ENCODE measurements at regions not wholly inside any gene's neighbourhood (a gene's known extent, or its start where the extent isn't known, plus 50 kb on each side); places are given as distances from the start of the nearest gene placed in this dataset.
"Not testable (repeated sequence)": the region's sequence is repeated elsewhere in the genome, so short reads cannot be mapped to it uniquely, and the experiment has no call there.

GRCh38 chr5:62248192-62248591 is 57.8 kb upstream of the KIF2A start:
- H3K9me3 ChIP-seq (ENCODE audit: control insufficient read depth in 2 of 3, low read length in 3 of 3); H3K36me3 ChIP-seq (ENCODE audit: control insufficient read depth in 2 of 3, insufficient read depth in 3 of 3, low read length in 3 of 3); ATAC-seq; H3K27me3 Mint-ChIP-seq; H3K27ac ChIP-seq (ENCODE audit: low read depth, low read length); intact Hi-C loops (cut with micrococcal nuclease); DNase-seq; H3K4me3 Mint-ChIP-seq; H3K9me3 Mint-ChIP-seq; H3K4me3 ChIP-seq (ENCODE audit: low read length); H3K27me3 ChIP-seq (ENCODE audit: control insufficient read depth in 2 of 2, insufficient read depth in 2 of 2, low read length in 2 of 2); H3K4me1 ChIP-seq (ENCODE audit: control insufficient read depth in 2 of 2, insufficient read depth in 2 of 2, low read length in 2 of 2): not testable (repeated sequence)
- Mint-ChIP-seq H3K27ac (peak overlapping the region in 4 of 9 donors; percentile 6 to 56 (median 44)), H3K36me3 (peaks cover 0 to 11% (median 6%) of the 10 kb centered on the region in 5 donors), H3K4me1 (peaks cover 0 to 15% (median 13%) of the 10 kb centered on the region in 7 donors)
- ChIA-PET CTCF (interaction anchor here (0.6 to 1.1 kb wide), 2 partner anchors 11 to 25 kb away, joined by 3 read pairs; no protein-coding TSS in a partner anchor), POLR2A (interaction anchor here (1.3 kb wide), 1 partner anchor 9 kb away, joined by 3 read pairs; no protein-coding TSS in a partner anchor)

GRCh38 chr5:62250085-62250484 is 55.9 kb upstream of the KIF2A start:
- H3K27me3 ChIP-seq (ENCODE audit: control insufficient read depth in 2 of 2, insufficient read depth in 2 of 2, low read length in 2 of 2); POLR2A ChIA-PET; H3K36me3 ChIP-seq (ENCODE audit: control insufficient read depth in 2 of 3, insufficient read depth in 3 of 3, low read length in 3 of 3); H3K27ac Mint-ChIP-seq; H3K27me3 Mint-ChIP-seq; DNase-seq; H3K4me3 ChIP-seq (ENCODE audit: low read length); H3K27ac ChIP-seq (ENCODE audit: low read depth, low read length); CTCF ChIA-PET; intact Hi-C loops (cut with micrococcal nuclease); ATAC-seq; H3K9me3 ChIP-seq (ENCODE audit: control insufficient read depth in 2 of 3, low read length in 3 of 3); H3K4me3 Mint-ChIP-seq: not testable (repeated sequence)
- peaks cover 3 to 10% of the 10 kb centered on the region in 2 donors for H3K4me1 ChIP-seq (ENCODE audit: control insufficient read depth in 2 of 2, insufficient read depth in 2 of 2, low read length in 2 of 2)
- peaks cover 9 to 32% (median 27%) of the 10 kb centered on the region in 7 donors for H3K4me1 Mint-ChIP-seq
- peaks cover 0 to 22% (median 7%) of the 10 kb centered on the region in 5 donors for H3K36me3 Mint-ChIP-seq
- H3K9me3 Mint-ChIP-seq = peaks cover 0 to 14% (median 4%) of the 10 kb centered on the region in 11 donors

GRCh38 chr5:62250919-62251318 is 55.1 kb upstream of the KIF2A start:
- peaks cover 0 to 14% (median 4%) of the 10 kb centered on the region in 11 donors for H3K9me3 Mint-ChIP-seq
- H3K27me3 Mint-ChIP-seq; CTCF ChIA-PET; H3K27ac ChIP-seq (ENCODE audit: low read depth, low read length); DNase-seq; POLR2A ChIA-PET; H3K27me3 ChIP-seq (ENCODE audit: control insufficient read depth in 2 of 2, insufficient read depth in 2 of 2, low read length in 2 of 2); H3K36me3 ChIP-seq (ENCODE audit: control insufficient read depth in 2 of 3, insufficient read depth in 3 of 3, low read length in 3 of 3); ATAC-seq; H3K9me3 ChIP-seq (ENCODE audit: control insufficient read depth in 2 of 3, low read length in 3 of 3); intact Hi-C loops (cut with micrococcal nuclease); H3K4me3 Mint-ChIP-seq; H3K4me3 ChIP-seq (ENCODE audit: low read length): not testable (repeated sequence)
- peaks cover 11 to 37% (median 35%) of the 10 kb centered on the region in 7 donors for H3K4me1 Mint-ChIP-seq
- H3K4me1 ChIP-seq (ENCODE audit: control insufficient read depth in 2 of 2, insufficient read depth in 2 of 2, low read length in 2 of 2) = peaks cover 3 to 12% of the 10 kb centered on the region in 2 donors
- peaks cover 0 to 22% (median 7%) of the 10 kb centered on the region in 5 donors for H3K36me3 Mint-ChIP-seq
- peak overlapping the region in 1 of 9 donors; percentile 22 for H3K27ac Mint-ChIP-seq

- H3K27ac ChIP-seq (ENCODE audit: low read depth, low read length); DNase-seq; H3K4me3 Mint-ChIP-seq; POLR2A ChIA-PET; CTCF ChIA-PET; ATAC-seq; H3K4me3 ChIP-seq (ENCODE audit: low read length); H3K9me3 ChIP-seq (ENCODE audit: control insufficient read depth in 2 of 3, low read length in 3 of 3); H3K27me3 Mint-ChIP-seq; intact Hi-C loops (cut with micrococcal nuclease); H3K27me3 ChIP-seq (ENCODE audit: control insufficient read depth in 2 of 2, insufficient read depth in 2 of 2, low read length in 2 of 2); H3K36me3 ChIP-seq (ENCODE audit: control insufficient read depth in 2 of 3, insufficient read depth in 3 of 3, low read length in 3 of 3): not testable (repeated sequence)
- Mint-ChIP-seq H3K36me3 (peaks cover 0 to 22% (median 7%) of the 10 kb centered on the region in 5 donors), H3K4me1 (peaks cover 17 to 49% (median 47%) of the 10 kb centered on the region in 7 donors), H3K9me3 (peaks cover 0 to 14% (median 4%) of the 10 kb centered on the region in 11 donors), H3K27ac (peak overlapping the region in 8 of 9 donors; percentile 9 to 98 (median 78))
- H3K4me1 ChIP-seq (ENCODE audit: control insufficient read depth in 2 of 2, insufficient read depth in 2 of 2, low read length in 2 of 2) = peaks cover 12 to 19% of the 10 kb centered on the region in 2 donors
Measured at GRCh38 chr5:62252519-62252918, 53.5 kb upstream of the KIF2A start.

GRCh38 chr5:62255551-62255950 is 50.5 kb upstream of the KIF2A start:
- Mint-ChIP-seq H3K27ac (peak overlapping the region; percentile 62 to 99 (median 94)), H3K9me3 (peaks cover 0 to 19% (median 4%) of the 10 kb centered on the region in 11 donors), H3K4me1 (peaks cover 33 to 79% (median 74%) of the 10 kb centered on the region in 7 donors), H3K36me3 (peaks cover 0 to 33% (median 11%) of the 10 kb centered on the region in 5 donors), H3K4me3 (peak overlapping the region in 8 of 10 donors; percentile 25 to 82 (median 57))
- H3K27me3 ChIP-seq (ENCODE audit: control insufficient read depth in 2 of 2, insufficient read depth in 2 of 2, low read length in 2 of 2); H3K27me3 Mint-ChIP-seq; DNase-seq; ATAC-seq; intact Hi-C loops (cut with micrococcal nuclease); H3K9me3 ChIP-seq (ENCODE audit: control insufficient read depth in 2 of 3, low read length in 3 of 3); H3K4me3 ChIP-seq (ENCODE audit: low read length); H3K36me3 ChIP-seq (ENCODE audit: control insufficient read depth in 2 of 3, insufficient read depth in 3 of 3, low read length in 3 of 3): not testable (repeated sequence)
- peak overlapping the region; percentile 70 for H3K27ac ChIP-seq (ENCODE audit: low read depth, low read length)
- ChIA-PET POLR2A (interaction anchor here (0.6 to 2.2 kb wide), 2 partner anchors 37 to 51 kb away, joined by 3 to 12 read pairs; partner anchors contain the start of gene KIF2A), CTCF (interaction anchor here (1.0 kb wide), 1 partner anchor 31 kb away, joined by 4 read pairs; no protein-coding TSS in a partner anchor)
- peaks cover 12 to 29% of the 10 kb centered on the region in 2 donors for H3K4me1 ChIP-seq (ENCODE audit: control insufficient read depth in 2 of 2, insufficient read depth in 2 of 2, low read length in 2 of 2)

GRCh38 chr5:62256161-62257019 is 49.6 kb upstream of the KIF2A start:
- H3K4me3 Mint-ChIP-seq = peak overlapping the region; percentile 59 to 91 (median 80)
- no peaks in the 10 kb centered on the region for H3K9me3 ChIP-seq (ENCODE audit: control insufficient read depth in 2 of 3, low read length in 3 of 3)
- POLR2A ChIA-PET = interaction anchor here (0.7 to 2.2 kb wide), 5 partner anchors 9 to 50 kb away, joined by 3 to 12 read pairs (median 3); partner anchors contain the start of gene KIF2A
- DNase-seq (peak in 7 of 9 donors; percentile 16 to 77 (median 66)), ATAC-seq (peak; percentile 82)
- H3K36me3 ChIP-seq (ENCODE audit: control insufficient read depth in 2 of 3, insufficient read depth in 3 of 3, low read length in 3 of 3) = no peaks in the 10 kb centered on the region
- H3K27ac Mint-ChIP-seq = peak overlapping the region; percentile 87 to 99 (median 95)
- no peaks in the 10 kb centered on the region for H3K27me3 ChIP-seq (ENCODE audit: control insufficient read depth in 2 of 2, insufficient read depth in 2 of 2, low read length in 2 of 2)
- peaks cover 0 to 19% (median 4%) of the 10 kb centered on the region in 11 donors for H3K9me3 Mint-ChIP-seq
- peaks cover 39 to 87% (median 83%) of the 10 kb centered on the region in 7 donors for H3K4me1 Mint-ChIP-seq
- peak overlapping the region; percentile 23 for H3K4me3 ChIP-seq (ENCODE audit: low read length)
- no peaks in the 10 kb centered on the region for H3K27me3 Mint-ChIP-seq
- H3K27ac ChIP-seq (ENCODE audit: low read depth, low read length) = peak overlapping the region; percentile 70
- intact Hi-C loops (cut with micrococcal nuclease) = loop anchor here (1.0 to 2.0 kb wide), 7 partner anchors 29 to 98 kb away; partner anchors contain the start of gene KIF2A (in 1 of the 2)
- peaks cover 0 to 33% (median 11%) of the 10 kb centered on the region in 5 donors for H3K36me3 Mint-ChIP-seq
- peaks cover 12 to 37% of the 10 kb centered on the region in 2 donors for H3K4me1 ChIP-seq (ENCODE audit: control insufficient read depth in 2 of 2, insufficient read depth in 2 of 2, low read length in 2 of 2)
- CTCF ChIA-PET = interaction anchor here (0.9 to 1.0 kb wide), 2 partner anchors 32 to 53 kb away, joined by 3 to 4 read pairs; no protein-coding TSS in a partner anchor

Data from naive thymus-derived CD4-positive, alpha-beta T cell (primary cell).